HCT116 (cell line): ENCODE measurements at regions not wholly inside any gene's neighbourhood (a gene's known extent, or its start where the extent isn't known, plus 50 kb on each side); places are given as distances from the start of the nearest gene placed in this dataset.

ENCODE experiments used
- ATAC-seq: fragments of 200-7000 bp; cut with Tn5 transposase; 2 replicates; pipeline ENCODE4 v1.9.1; 2020; ENCODE audit warnings: mild to moderate bottlenecking, moderate library complexity
- BruUV-seq: library from RNA; stranded (reverse); fragments of 400-500 nt; replicated peaks from 2 replicates; lab custom pipeline; 2021; lab: Mats Ljungman, UMichigan
- CTCF ChIA-PET: fragments of 300-600 bp; sonication (Branson Sonifier 250); formaldehyde crosslinking; loops from one replicate; lab custom pipeline; 2021; ENCODE audit warnings: antibody characterized with exemption; lab: Charles Lee
- POLR2A ChIA-PET: fragments of 300-600, 350-600 bp; sonication (Branson Sonifier 250); formaldehyde crosslinking; loops from one replicate; lab custom pipeline; 2021; ENCODE audit warnings: antibody characterized with exemption; lab: Charles Lee
- RAD21 ChIA-PET, 2 experiments: fragments of 300-600 bp; sonication (Branson Sonifier 250); formaldehyde crosslinking; loops; one replicate each; lab custom pipeline; 2023; ENCODE audit warnings: low total read pairs in 2 of 2; ENCODE audit not compliant: uncharacterized antibody in 2 of 2, unreplicated experiment in 2 of 2, low non-redundant PET in 1 of 2; lab: Charles Lee
- DNase-seq: peaks from one replicate; pipeline ENCODE4 v3.0.0-alpha.2; 2010; ENCODE audit warnings: low read depth, low spot score
- H2AFZ ChIP-seq: fragments of 200-600 bp; shearing (Covaris generic), sonication (generic); 2 replicates; pipeline ENCODE4 v1.6.1; 2017; ENCODE audit warnings: low read depth, mixed run types, mixed read lengths, antibody characterized with exemption, low read length; ENCODE audit not compliant: poor library complexity, severe bottlenecking
- H3K27ac ChIP-seq: 2 replicates; pipeline ENCODE4 v1.5.1; 2012; ENCODE audit warnings: low read depth, low read length
- H3K27me3 ChIP-seq: fragments of 200-600 bp; sonication (generic); 2 replicates; pipeline ENCODE4 v1.6.1; 2016; ENCODE audit warnings: mixed run types, low read length, mixed read lengths; ENCODE audit not compliant: insufficient read depth
- H3K36me3 ChIP-seq, 2 experiments: fragments of 200-500 bp in 1 of 2; fragments of 200-600 bp in 1 of 2; sonication (Bioruptor generic) in 1 of 2; sonication (generic) in 1 of 2; 2 replicates each; pipeline versions ENCODE4 v1.5.1 to v1.6.1; 2014 to 2016; ENCODE audit warnings: low read length in 2 of 2, inconsistent platforms in 1 of 2, mixed read lengths in 1 of 2, mixed run types in 1 of 2; ENCODE audit not compliant: insufficient read depth in 2 of 2, control insufficient read depth in 1 of 2
- H3K4me1 ChIP-seq, 2 experiments: fragments of 200-600 bp in 1 of 2; sonication (generic) in 1 of 2; 2 replicates each; pipeline versions ENCODE4 v1.5.1 to v1.6.1; 2012 to 2017; ENCODE audit warnings: low read length in 2 of 2, inconsistent platforms in 1 of 2, mild to moderate bottlenecking in 1 of 2, mixed read lengths in 1 of 2, mixed run types in 1 of 2, moderate library complexity in 1 of 2; ENCODE audit not compliant: insufficient read depth in 2 of 2, control insufficient read depth in 1 of 2
- H3K4me2 ChIP-seq: fragments of 200-600 bp; sonication (generic); 2 replicates; pipeline ENCODE4 v1.6.1; 2017; ENCODE audit warnings: mixed run types, low read length, mixed read lengths
- H3K4me3 ChIP-seq, 2 experiments: fragments of 200-600 bp in 1 of 2; sonication (generic) in 1 of 2; replicated peaks in 1 of 2; 2 replicates each; pipeline ENCODE4 v1.5.1; 2011 to 2016; ENCODE audit warnings: low read length in 2 of 2, control low read depth in 1 of 2, low read depth in 1 of 2, mild to moderate bottlenecking in 1 of 2, mixed read lengths in 1 of 2, mixed run types in 1 of 2
- H3K79me2 ChIP-seq: fragments of 200-600 bp; sonication (generic); 2 replicates; pipeline ENCODE4 v1.6.1; 2017; ENCODE audit warnings: mild to moderate bottlenecking, mixed run types, low read length, moderate library complexity, mixed read lengths; ENCODE audit not compliant: insufficient read depth
- H3K9ac ChIP-seq: fragments of 200-600 bp; sonication (generic); 2 replicates; pipeline ENCODE4 v1.6.1; 2016; ENCODE audit warnings: low read length, mixed read lengths
- H3K9me2 ChIP-seq: fragments of 200-600 bp; sonication (generic), shearing (Covaris generic); 2 replicates; pipeline ENCODE4 v1.6.1; 2017; ENCODE audit warnings: mixed run types, mild to moderate bottlenecking, moderate library complexity; ENCODE audit not compliant: insufficient read depth
- H3K9me3 ChIP-seq, 2 experiments: fragments of 200-500 bp in 1 of 2; fragments of 200-600 bp in 1 of 2; sonication (Bioruptor generic) in 1 of 2; sonication (generic) in 1 of 2; 2 replicates each; pipeline ENCODE4 v1.6.1; 2014 to 2017; ENCODE audit warnings: low read length in 2 of 2, mixed read lengths in 2 of 2, inconsistent platforms in 1 of 2, low read depth in 1 of 2, mild to moderate bottlenecking in 1 of 2, mixed run types in 1 of 2, moderate library complexity in 1 of 2; ENCODE audit not compliant: control insufficient read depth in 1 of 2, insufficient read depth in 1 of 2
- H4K20me1 ChIP-seq: fragments of 200-600 bp; sonication (generic), shearing (Covaris generic); 2 replicates; pipeline ENCODE4 v1.6.1; 2017; ENCODE audit warnings: mixed run types, mild to moderate bottlenecking, moderate library complexity; ENCODE audit not compliant: insufficient read depth
- CBX3 ChIP-seq: IDR thresholded peaks from 2 replicates; pipeline ENCODE4 v1.6.1; 2012; ENCODE audit warnings: low read depth
- CEBPB ChIP-seq: IDR thresholded peaks from 2 replicates; pipeline ENCODE4 v1.6.1; 2012; ENCODE audit warnings: low read depth
- EGR1 ChIP-seq: IDR thresholded peaks from 2 replicates; pipeline ENCODE4 v1.6.1; 2012; ENCODE audit warnings: low read depth
- EZH2 ChIP-seq: fragments of 200-600 bp; sonication (generic); IDR thresholded peaks from 2 replicates; pipeline ENCODE4 v1.6.1; 2017; ENCODE audit warnings: antibody characterized with exemption, mixed run types
- FOSL1 ChIP-seq: IDR thresholded peaks from 2 replicates; pipeline ENCODE4 v1.6.1; 2012; ENCODE audit warnings: low read depth
- JUND ChIP-seq: IDR thresholded peaks from 2 replicates; pipeline ENCODE4 v1.6.1; 2012
- SIN3A ChIP-seq: IDR thresholded peaks from 2 replicates; pipeline ENCODE4 v1.6.1; 2012; ENCODE audit warnings: low read depth
- SP1 ChIP-seq: IDR thresholded peaks from 2 replicates; pipeline ENCODE4 v1.6.1; 2012; ENCODE audit warnings: low read depth
- TCF7L2 ChIP-seq: IDR thresholded peaks from 2 replicates; pipeline ENCODE4 v1.7.0; 2011; ENCODE audit warnings: borderline replicate concordance, inconsistent platforms; ENCODE audit not compliant: insufficient read depth, insufficient read length; ENCODE audit errors: extremely low read depth
- YY1 ChIP-seq: IDR thresholded peaks from 2 replicates; pipeline ENCODE4 v1.6.1; 2011; ENCODE audit warnings: low read length, low read depth, moderate library complexity, mild to moderate bottlenecking; ENCODE audit not compliant: insufficient replicate concordance; ENCODE audit errors: extremely low read depth
- ZFX ChIP-seq: fragments of 450-650 bp; IDR thresholded peaks from 2 replicates; pipeline ENCODE4 v1.6.1; 2017
- ZNF274 ChIP-seq: fragments of 200-500 bp; sonication (Bioruptor generic); IDR thresholded peaks from 2 replicates; pipeline ENCODE4 v1.6.1; 2014; ENCODE audit warnings: mild to moderate bottlenecking, low read depth, low read length, inconsistent platforms
- intact Hi-C: fragments of 100-400 bp; cut with micrococcal nuclease; formaldehyde crosslinking; loops from 2 replicates; pipeline ENCODE4 v1.10.0; 2022
- TF ChIP-seq, protein P1 (sequence below), 3 experiments: fragments of 200-600 bp in 1 of 3; sonication (generic) in 1 of 3; IDR thresholded peaks in 2 of 3; conservative IDR thresholded peaks in 1 of 3; 2 replicates each; pipeline ENCODE4 v1.5.1; 2012 to 2017; ENCODE audit warnings: low read depth in 2 of 3, low read length in 2 of 3, antibody characterized with exemption in 1 of 3, borderline replicate concordance in 1 of 3, control low read depth in 1 of 3, mild to moderate bottlenecking in 1 of 3, mixed read lengths in 1 of 3, mixed run types in 1 of 3, moderate library complexity in 1 of 3; ENCODE audit not compliant: insufficient read depth in 1 of 3
- TF ChIP-seq, protein P2 (sequence below): IDR thresholded peaks from 2 replicates; pipeline ENCODE4 v1.6.1; 2011; ENCODE audit warnings: mild to moderate bottlenecking, low read length, moderate library complexity; ENCODE audit not compliant: insufficient replicate concordance; ENCODE audit errors: extremely low read depth
- TF ChIP-seq, protein P3 (sequence below): IDR thresholded peaks from 2 replicates; pipeline ENCODE4 v1.6.1; 2012; ENCODE audit warnings: low read depth
- TF ChIP-seq, protein P4 (sequence below): IDR thresholded peaks from 2 replicates; pipeline ENCODE4 v1.6.1; 2012

DNA sequence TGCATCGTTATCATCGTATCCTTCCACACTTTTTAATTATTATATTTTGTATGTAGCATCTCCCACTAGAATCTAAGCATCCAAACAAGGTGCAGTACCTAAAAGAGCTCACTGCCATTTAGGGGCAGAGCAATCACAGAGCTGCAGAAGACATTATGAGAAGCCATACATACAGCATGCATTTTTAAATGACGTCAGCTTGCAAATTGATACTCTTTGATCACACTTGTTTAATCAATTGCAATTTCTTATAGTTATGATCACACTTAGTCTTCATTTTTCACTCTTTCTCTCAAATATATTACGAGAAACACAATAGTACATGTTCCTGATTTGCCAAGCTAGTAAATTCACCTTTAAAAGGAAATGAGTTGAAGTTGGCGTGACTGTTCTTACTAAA, 753.3 kb upstream of the LRRN3 start (continued):
- TF ChIP-seq, protein P1, sequence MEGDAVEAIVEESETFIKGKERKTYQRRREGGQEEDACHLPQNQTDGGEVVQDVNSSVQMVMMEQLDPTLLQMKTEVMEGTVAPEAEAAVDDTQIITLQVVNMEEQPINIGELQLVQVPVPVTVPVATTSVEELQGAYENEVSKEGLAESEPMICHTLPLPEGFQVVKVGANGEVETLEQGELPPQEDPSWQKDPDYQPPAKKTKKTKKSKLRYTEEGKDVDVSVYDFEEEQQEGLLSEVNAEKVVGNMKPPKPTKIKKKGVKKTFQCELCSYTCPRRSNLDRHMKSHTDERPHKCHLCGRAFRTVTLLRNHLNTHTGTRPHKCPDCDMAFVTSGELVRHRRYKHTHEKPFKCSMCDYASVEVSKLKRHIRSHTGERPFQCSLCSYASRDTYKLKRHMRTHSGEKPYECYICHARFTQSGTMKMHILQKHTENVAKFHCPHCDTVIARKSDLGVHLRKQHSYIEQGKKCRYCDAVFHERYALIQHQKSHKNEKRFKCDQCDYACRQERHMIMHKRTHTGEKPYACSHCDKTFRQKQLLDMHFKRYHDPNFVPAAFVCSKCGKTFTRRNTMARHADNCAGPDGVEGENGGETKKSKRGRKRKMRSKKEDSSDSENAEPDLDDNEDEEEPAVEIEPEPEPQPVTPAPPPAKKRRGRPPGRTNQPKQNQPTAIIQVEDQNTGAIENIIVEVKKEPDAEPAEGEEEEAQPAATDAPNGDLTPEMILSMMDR (IDR thresholded peaks at IDR 0.05 in 2 of 3, conservative IDR thresholded peaks at IDR 0.05 in 1 of 3; ENCODE audit: borderline replicate concordance in 1 of 3, insufficient read depth in 1 of 3, low read depth in 2 of 3, low read length in 2 of 3): no peak
- TF ChIP-seq EZH2: no peak
- no peak for TF ChIP-seq SIN3A

DNA sequence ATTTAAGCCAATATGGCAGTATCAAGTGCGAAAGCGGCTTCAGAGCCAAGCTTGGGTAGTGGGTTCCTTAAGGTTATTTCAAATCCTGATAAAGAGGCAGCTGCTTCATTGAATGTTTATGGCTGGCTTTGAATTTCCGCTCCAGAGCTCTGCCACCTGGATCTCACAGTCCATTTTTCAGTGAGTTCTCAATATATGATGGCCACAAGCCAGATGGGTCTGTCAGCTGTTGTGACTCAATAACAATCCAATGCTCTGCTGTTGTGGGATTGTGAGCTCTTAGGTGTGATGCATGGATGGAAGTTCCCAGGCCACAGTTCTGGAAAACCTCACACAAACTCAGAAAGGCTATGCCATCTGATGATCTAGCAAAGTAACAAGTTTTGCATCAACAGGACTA, 743.8 kb upstream of the LRRN3 start:
- no TSS peak for BruUV-seq
- no peaks in the 10 kb centered on the region for H3K4me1 ChIP-seq
- no peak overlapping the region for H3K4me3 ChIP-seq
- no peak overlapping the region for H3K27ac ChIP-seq
- ChIA-PET CTCF (no interaction called here), POLR2A (no interaction called here), RAD21 (no interaction called here)
- TF ChIP-seq SP1: no peak
- no peak for TF ChIP-seq YY1
- TF ChIP-seq EGR1: no peak
- TF ChIP-seq, protein P2, sequence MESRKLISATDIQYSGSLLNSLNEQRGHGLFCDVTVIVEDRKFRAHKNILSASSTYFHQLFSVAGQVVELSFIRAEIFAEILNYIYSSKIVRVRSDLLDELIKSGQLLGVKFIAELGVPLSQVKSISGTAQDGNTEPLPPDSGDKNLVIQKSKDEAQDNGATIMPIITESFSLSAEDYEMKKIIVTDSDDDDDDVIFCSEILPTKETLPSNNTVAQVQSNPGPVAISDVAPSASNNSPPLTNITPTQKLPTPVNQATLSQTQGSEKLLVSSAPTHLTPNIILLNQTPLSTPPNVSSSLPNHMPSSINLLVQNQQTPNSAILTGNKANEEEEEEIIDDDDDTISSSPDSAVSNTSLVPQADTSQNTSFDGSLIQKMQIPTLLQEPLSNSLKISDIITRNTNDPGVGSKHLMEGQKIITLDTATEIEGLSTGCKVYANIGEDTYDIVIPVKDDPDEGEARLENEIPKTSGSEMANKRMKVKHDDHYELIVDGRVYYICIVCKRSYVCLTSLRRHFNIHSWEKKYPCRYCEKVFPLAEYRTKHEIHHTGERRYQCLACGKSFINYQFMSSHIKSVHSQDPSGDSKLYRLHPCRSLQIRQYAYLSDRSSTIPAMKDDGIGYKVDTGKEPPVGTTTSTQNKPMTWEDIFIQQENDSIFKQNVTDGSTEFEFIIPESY: no peak
- TF ChIP-seq, protein P3, sequence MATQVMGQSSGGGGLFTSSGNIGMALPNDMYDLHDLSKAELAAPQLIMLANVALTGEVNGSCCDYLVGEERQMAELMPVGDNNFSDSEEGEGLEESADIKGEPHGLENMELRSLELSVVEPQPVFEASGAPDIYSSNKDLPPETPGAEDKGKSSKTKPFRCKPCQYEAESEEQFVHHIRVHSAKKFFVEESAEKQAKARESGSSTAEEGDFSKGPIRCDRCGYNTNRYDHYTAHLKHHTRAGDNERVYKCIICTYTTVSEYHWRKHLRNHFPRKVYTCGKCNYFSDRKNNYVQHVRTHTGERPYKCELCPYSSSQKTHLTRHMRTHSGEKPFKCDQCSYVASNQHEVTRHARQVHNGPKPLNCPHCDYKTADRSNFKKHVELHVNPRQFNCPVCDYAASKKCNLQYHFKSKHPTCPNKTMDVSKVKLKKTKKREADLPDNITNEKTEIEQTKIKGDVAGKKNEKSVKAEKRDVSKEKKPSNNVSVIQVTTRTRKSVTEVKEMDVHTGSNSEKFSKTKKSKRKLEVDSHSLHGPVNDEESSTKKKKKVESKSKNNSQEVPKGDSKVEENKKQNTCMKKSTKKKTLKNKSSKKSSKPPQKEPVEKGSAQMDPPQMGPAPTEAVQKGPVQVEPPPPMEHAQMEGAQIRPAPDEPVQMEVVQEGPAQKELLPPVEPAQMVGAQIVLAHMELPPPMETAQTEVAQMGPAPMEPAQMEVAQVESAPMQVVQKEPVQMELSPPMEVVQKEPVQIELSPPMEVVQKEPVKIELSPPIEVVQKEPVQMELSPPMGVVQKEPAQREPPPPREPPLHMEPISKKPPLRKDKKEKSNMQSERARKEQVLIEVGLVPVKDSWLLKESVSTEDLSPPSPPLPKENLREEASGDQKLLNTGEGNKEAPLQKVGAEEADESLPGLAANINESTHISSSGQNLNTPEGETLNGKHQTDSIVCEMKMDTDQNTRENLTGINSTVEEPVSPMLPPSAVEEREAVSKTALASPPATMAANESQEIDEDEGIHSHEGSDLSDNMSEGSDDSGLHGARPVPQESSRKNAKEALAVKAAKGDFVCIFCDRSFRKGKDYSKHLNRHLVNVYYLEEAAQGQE: no peak
- no peak for TF ChIP-seq FOSL1
- TF ChIP-seq ZFX: no peak
- TF ChIP-seq, protein P1 (IDR thresholded peaks at IDR 0.05 in 2 of 3, conservative IDR thresholded peaks at IDR 0.05 in 1 of 3; ENCODE audit: borderline replicate concordance in 1 of 3, insufficient read depth in 1 of 3, low read depth in 2 of 3, low read length in 2 of 3): no peak
- TF ChIP-seq ZNF274: no peak
- TF ChIP-seq CEBPB: no peak
- TF ChIP-seq JUND: no peak
- TF ChIP-seq, protein P4, sequence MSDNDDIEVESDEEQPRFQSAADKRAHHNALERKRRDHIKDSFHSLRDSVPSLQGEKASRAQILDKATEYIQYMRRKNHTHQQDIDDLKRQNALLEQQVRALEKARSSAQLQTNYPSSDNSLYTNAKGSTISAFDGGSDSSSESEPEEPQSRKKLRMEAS: no peak
- TF ChIP-seq EZH2: no peak
- no peak for TF ChIP-seq TCF7L2
- no peak for TF ChIP-seq CBX3
- H2AFZ ChIP-seq: no peak overlapping the region
- H3K9me2 ChIP-seq: no peaks in the 10 kb centered on the region
- intact Hi-C loops: no loop called here
- no peaks in the 10 kb centered on the region for H4K20me1 ChIP-seq
- no peak overlapping the region for H3K4me2 ChIP-seq
- DNase-seq: no peak
- H3K9me3 ChIP-seq: no peaks in the 10 kb centered on the region
- no peak overlapping the region for H3K9ac ChIP-seq
- H3K27me3 ChIP-seq: no peaks in the 10 kb centered on the region
- no peaks in the 10 kb centered on the region for H3K79me2 ChIP-seq
- no peak for ATAC-seq
- no peaks in the 10 kb centered on the region for H3K36me3 ChIP-seq
